ENCODE measurements at regions not wholly inside any gene's neighbourhood (a gene's known extent, or its start where the extent isn't known, plus 50 kb on each side); places are given as distances from the start of the nearest gene placed in this dataset.

DNA sequence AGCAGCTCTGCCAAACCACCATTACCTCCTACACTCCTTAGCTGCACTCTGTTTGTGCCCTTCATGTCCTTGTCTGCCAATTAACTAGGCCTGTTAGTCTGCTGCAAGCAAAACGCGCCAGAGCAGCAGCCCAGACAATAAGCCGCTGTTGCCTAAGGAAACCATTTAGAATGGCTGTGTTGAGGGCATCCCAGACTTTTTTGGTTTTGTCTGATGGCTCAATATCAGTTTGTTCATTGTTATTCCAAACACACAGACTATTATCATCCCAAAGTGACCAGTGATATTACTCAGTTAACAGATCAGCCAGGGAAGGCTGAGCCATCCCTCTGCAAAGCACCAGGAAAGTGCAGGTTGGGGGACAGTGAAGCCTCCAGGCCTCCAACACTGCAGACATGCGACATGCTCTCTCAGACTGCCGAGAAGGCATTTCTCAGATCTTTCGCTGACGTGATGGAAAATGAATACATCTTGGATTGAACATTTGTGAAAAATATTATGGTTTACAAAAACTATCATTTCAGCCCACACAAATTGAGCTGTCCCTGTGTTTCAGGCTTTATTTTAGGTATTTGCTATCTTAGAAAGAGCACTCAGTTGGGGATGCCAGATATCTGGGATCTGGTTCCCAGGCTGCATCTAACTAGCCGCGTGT lies 182.0 kb upstream of the HNRNPA3 start:
- no peak overlapping the region for H3K4me3 ChIP-seq (ENCODE audit: low read depth, low read length)
- no peak for DNase-seq (ENCODE audit: low read depth)

DNA sequence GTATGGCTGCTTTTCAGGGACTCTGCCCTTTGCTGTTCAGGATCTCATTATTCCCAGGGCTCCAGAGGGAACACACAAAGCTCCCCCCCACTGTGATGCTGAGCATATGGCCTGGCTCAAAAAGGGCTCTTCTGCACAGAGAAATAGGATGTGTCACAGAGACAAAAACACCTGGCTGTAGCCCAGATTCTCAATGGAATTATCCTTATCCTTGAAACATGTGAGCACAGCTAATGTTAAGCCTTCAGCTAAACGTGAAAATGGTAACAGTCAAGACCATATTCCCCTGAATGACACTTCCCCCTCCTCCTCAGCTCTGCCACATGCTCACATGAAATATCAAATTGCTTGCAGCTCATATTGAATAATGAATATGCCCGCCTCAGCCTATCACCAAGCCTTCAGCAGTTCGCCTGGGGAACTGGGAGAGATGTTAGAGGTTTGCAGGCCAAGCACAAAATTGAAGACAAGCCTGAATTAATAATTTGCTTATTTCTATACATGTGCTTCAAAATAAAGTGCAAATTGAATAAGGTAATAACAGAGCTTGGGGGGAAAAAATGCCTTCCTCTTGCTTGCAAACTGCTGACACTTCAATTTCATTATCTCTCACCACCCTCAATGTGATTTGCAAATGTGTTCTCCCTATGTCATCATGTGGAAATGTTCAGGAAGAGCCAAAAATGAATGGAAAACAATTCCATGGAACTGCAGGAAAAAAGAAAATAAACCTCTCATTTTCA lies 181.0 kb upstream of the HNRNPA3 start:
- H3K4me3 ChIP-seq (ENCODE audit: low read depth, low read length): no peak overlapping the region
- no peak for DNase-seq (ENCODE audit: low read depth)

DNA sequence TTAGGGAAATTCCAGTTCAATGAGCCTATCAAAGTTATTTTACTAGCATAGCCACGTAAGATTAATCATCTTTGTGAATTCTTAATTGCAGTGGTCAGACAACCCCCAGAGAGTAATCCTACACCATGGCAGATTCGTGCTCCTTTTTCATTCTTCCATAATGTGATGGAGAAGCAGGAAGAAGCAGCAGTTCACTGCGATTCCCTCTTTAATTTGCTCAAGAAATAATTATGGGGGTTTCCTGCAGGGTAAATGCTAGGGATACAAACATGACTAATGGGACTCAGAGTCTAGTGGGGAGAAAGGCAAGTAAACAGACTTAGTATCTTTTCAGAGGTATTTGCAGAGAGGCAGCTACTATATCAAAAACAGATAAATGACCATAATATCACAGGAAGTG lies 175.8 kb upstream of the HNRNPA3 start:
- DNase-seq (ENCODE audit: low read depth): no peak
- no peak overlapping the region for H3K4me3 ChIP-seq (ENCODE audit: low read depth, low read length)

DNA sequence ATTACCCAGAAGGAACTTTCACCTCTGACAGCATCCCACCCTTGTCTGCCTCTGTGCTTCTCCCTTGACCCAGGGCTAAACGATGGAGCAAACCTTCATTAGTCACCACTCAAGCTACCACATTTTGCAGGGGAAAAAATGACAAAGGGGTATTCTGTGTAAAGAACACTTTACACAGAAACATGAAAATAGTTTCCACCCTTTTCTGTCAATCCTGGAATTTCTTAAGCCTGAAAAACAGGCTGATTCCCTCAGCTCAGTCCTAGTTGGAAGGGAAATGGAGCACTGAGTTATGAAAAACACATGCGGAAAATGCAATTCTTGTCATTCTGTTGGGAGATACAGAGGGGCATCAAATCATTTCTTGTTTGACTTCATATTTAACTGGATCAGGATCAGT lies 175.0 kb upstream of the HNRNPA3 start:
- no peak for DNase-seq (ENCODE audit: low read depth)
- no peak overlapping the region for H3K4me3 ChIP-seq (ENCODE audit: low read depth, low read length)

GRCh38 chr2:177038787-177039484 lies 173.7 kb upstream of the HNRNPA3 start:
- DNase-seq (ENCODE audit: low read depth): no peak
- no peak overlapping the region for H3K4me3 ChIP-seq (ENCODE audit: low read depth, low read length)

DNA sequence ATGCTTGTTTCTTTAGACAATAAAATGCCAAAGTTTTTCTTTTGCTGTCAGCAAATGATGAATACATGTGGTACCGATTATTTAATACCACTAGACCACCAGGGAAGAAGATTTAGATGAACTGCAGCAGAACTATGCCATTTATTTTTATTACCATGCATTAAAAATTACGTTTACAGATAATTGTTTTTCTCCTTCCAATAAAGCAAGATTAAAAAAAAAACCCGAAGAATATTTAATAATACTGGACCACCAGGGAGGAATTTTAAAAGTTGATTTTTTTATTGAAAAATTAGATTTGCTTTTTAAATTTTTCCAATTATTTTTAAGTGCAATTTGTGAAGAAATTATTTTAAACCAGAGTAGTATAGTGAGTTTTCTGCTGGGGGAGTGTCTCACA lies 170.3 kb upstream of the HNRNPA3 start:
- no peak for DNase-seq (ENCODE audit: low read depth)
- H3K4me3 ChIP-seq (ENCODE audit: low read depth, low read length): no peak overlapping the region

DNA sequence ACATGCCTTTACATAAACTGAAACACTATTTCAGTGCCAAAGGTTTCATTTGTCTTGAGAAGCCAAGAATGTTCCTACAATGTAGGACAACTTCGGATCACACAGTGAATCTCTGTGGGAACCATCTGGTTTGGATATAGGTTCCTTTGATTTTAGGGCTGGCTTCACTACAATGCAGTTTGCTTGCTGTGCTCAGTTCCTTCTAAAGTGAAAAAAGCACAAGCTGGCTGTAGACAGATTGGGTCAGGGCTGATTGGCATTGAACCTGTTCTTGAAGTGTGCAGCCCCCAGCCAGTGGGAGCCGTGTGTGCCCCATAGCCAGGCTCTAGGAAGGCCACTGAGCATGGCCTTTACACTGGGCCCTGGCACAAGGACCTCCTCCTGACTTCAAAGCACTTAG lies 167.9 kb upstream of the HNRNPA3 start:
- DNase-seq (ENCODE audit: low read depth): no peak
- H3K4me3 ChIP-seq (ENCODE audit: low read depth, low read length): no peak overlapping the region

GRCh38 chr2:177048981-177049380 lies 163.6 kb upstream of the HNRNPA3 start:
- no peak for DNase-seq (ENCODE audit: low read depth)
- no peak overlapping the region for H3K4me3 ChIP-seq (ENCODE audit: low read depth, low read length)

DNA sequence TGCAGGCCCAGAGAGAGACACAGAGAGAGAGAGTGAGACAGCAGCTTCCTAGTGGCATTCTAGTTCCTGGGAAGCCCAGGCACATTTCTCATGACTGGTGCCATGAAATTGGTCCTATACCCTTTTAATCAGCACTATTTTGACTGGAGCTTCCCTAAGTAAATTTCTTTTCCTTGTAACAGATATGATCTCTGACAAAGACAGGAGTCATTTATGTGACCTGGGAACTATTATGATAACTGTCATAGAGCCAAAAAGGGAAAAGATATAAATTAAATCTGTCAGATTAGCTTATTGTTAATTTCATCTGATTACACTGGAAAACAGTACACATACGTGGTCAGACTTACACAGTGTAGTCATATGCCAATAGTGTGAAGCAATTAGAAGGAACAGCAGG lies 161.3 kb upstream of the HNRNPA3 start:
- DNase-seq (ENCODE audit: low read depth): no peak
- no peak overlapping the region for H3K4me3 ChIP-seq (ENCODE audit: low read depth, low read length)

DNA sequence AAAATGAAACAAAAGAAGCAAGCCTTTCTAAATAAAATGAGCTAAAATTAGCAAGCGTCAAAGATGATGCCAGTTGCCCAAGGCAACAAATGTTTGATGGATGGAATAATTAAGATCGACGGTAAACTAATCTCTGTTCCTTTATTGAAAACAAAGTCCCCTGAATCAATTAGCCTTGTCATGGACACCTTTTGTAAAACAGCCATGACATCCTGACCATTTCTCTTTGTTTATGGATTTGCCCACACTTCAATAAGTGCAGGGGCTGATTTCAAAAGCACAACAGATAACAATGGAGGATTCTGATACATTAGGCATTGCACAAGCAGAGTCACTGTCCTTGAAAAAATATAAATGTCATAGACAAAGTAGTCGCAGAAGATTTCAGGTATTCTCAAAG lies 160.1 kb upstream of the HNRNPA3 start:
- DNase-seq (ENCODE audit: low read depth): no peak
- no peak overlapping the region for H3K4me3 ChIP-seq (ENCODE audit: low read depth, low read length)

DNA sequence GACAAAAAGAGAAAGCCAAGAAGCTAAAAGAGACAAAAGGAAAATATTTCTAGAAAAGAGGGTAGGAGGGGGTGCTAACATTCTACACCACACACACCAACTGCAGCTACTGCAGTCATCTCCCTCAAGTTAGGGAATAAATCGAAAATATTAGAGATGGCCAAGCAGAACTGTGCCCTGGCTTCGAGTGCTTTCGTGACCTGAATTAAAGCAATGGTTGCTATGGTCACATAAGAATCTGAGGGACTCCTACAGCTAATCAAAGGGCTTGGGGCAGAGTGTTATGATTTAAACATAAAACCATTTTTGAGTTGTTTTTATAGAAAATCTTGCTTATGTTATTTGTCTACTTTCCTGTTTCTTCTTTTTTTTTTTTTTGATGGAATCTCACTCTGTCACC lies 159.6 kb upstream of the HNRNPA3 start:
- DNase-seq (ENCODE audit: low read depth): no peak
- no peak overlapping the region for H3K4me3 ChIP-seq (ENCODE audit: low read depth, low read length)

DNA sequence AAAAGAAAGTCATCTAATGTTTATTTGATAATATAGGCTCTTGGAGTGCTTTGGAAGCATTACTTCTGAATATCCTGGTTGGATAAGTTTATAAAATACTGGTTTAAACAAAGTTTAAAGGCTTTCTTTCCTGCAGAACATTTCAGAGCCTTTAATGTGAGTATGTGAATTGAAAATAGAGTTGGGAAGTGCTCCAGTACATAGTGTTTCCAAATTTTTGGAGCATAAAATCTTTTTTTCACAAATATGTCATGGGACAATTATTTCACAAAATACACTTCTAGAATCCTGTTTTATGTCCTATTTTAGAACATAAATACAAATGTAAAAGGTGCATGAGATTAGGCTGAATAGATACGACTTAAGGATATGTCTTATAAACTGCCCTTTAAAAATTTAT lies 158.9 kb upstream of the HNRNPA3 start:
- DNase-seq (ENCODE audit: low read depth): no peak
- no peak overlapping the region for H3K4me3 ChIP-seq (ENCODE audit: low read depth, low read length)

DNA sequence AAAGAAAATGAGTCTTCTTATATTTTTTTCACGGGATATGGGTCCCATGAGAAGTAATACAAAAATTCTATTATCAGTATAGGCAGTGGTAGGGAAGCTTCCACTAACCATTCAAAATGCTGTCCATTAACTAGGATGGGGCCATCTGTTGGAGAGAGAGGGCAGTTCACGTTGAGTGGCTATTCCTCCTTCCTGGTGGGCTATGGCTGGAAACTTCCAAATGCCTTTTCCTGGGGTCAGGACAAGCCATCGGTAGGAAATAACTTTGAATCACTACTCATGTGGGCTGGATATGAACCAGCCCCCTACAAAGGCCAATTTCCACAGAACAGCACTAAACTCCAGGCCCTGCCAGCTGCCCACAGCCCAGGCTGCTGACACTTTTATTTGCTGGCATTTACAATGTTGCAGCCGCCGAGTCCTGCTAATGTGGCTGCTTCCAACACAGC lies 156.1 kb upstream of the HNRNPA3 start:
- DNase-seq (ENCODE audit: low read depth): no peak
- H3K4me3 ChIP-seq (ENCODE audit: low read depth, low read length): no peak overlapping the region

DNA sequence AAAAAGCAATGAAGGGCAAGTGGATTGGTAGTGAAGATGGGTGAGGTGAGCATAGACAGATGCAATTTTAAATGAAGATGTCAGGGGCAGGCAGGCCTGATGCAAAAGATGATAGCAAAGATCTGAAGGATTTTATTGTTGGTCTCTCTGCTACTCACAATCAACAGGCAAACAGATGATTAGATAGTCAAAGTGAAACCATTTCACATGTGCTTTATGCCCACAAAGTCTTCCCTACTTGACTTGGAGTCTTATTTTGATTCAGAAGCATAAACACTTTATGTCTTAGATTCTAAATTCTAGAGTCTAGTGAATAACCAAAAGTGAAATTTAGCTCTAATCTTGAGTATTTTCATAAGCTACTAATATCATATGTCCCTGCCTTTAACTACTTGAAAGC lies 153.8 kb upstream of the HNRNPA3 start:
- no peak overlapping the region for H3K4me3 ChIP-seq (ENCODE audit: low read depth, low read length)
- no peak for DNase-seq (ENCODE audit: low read depth)

- DNase-seq (ENCODE audit: low read depth): no peak
- H3K4me3 ChIP-seq (ENCODE audit: low read depth, low read length): no peak overlapping the region
Measured at GRCh38 chr2:177059293-177059692, 153.3 kb upstream of the HNRNPA3 start.

GRCh38 chr2:177063331-177063730 lies 149.3 kb upstream of the HNRNPA3 start:
- DNase-seq (ENCODE audit: low read depth): no peak
- H3K4me3 ChIP-seq (ENCODE audit: low read depth, low read length): no peak overlapping the region

GRCh38 chr2:177064422-177064821 lies 148.2 kb upstream of the HNRNPA3 start:
- no peak overlapping the region for H3K4me3 ChIP-seq (ENCODE audit: low read depth, low read length)
- DNase-seq (ENCODE audit: low read depth): no peak

- no peak overlapping the region for H3K4me3 ChIP-seq (ENCODE audit: low read depth, low read length)
- no peak for DNase-seq (ENCODE audit: low read depth)
Measured at GRCh38 chr2:177068967-177069366, 143.6 kb upstream of the HNRNPA3 start.

DNA sequence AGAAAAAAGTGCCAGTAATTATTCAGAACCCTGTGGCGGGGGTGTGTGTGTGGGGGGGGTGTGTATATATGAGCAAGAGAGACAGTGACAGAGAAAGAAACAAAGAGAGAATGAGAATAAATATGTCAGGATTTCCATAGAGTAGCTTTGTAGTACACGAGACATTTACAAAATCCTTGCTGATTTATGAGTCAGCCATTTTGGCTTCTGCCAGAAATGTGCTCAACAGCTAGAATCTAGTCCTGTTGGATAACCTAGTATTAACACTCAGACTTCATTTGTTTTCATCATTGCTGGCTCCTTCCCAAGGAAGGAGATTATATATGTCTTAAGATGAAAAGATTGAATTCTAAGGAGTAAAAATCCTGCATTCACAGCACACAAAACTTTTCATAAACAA lies 140.5 kb upstream of the HNRNPA3 start:
- peak; percentile 13 for DNase-seq (ENCODE audit: low read depth)
- no peak overlapping the region for H3K4me3 ChIP-seq (ENCODE audit: low read depth, low read length)

DNA sequence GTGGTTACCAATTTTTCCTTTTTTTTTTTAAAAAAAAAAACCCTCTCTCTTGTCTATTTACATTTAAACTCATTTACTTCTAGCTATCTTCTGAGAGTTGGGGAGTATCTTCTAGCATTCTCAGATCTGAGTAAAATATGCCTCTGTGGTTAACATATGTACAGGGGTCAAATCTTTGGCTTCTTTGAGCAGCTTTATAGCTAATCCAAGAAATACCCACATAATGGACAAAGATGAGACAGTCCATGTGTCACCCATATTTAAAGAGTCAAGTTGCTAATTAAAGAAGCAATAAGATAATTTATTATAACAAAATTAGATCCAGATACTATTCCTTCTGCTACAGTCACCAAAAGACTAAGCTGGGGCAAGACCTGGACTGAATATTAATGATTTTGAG lies 139.0 kb upstream of the HNRNPA3 start:
- no peak for DNase-seq (ENCODE audit: low read depth)
- no peak overlapping the region for H3K4me3 ChIP-seq (ENCODE audit: low read depth, low read length)
